Common myeloid progenitor, CD34-positive (primary cell): ENCODE measurements at regions not wholly inside any gene's neighbourhood (a gene's known extent, or its start where the extent isn't known, plus 50 kb on each side); places are given as distances from the start of the nearest gene placed in this dataset.

Experiments
- CTCF ChIA-PET: fragments of 350-600 bp; sonication (Branson Sonifier 250); formaldehyde crosslinking; loops from one replicate; lab custom pipeline; 2021; ENCODE audit warnings: antibody characterized with exemption; lab: Charles Lee
- POLR2A ChIA-PET: fragments of 350-600 bp; sonication (Branson Sonifier 250); formaldehyde crosslinking; loops from one replicate; lab custom pipeline; 2021; ENCODE audit warnings: antibody characterized with exemption; lab: Charles Lee
- DNase-seq, 3 donors: peaks; one replicate each; pipeline versions ENCODE4 v3.0.0 to v3.0.0-alpha.2; 2013
- H3K27ac ChIP-seq, 2 experiments: 1 replicate in 1 of 2; 2 replicates in 1 of 2; pipeline ENCODE4 v1.7.0; 2013; ENCODE audit warnings: inconsistent platforms in 2 of 2, low read length in 2 of 2, mild to moderate bottlenecking in 2 of 2, low read depth in 1 of 2, moderate library complexity in 1 of 2; ENCODE audit not compliant: severe bottlenecking in 2 of 2, insufficient read depth in 1 of 2, poor library complexity in 1 of 2
- H3K27me3 ChIP-seq, 5 experiments: replicated peaks in 2 of 5; 1 replicate in 3 of 5; 2 replicates in 2 of 5; pipeline versions ENCODE4 v1.6.1 to v1.7.0; 2013; ENCODE audit warnings: low read length in 4 of 5, mild to moderate bottlenecking in 2 of 5, moderate library complexity in 2 of 5, inconsistent platforms in 1 of 5; ENCODE audit not compliant: insufficient read depth in 5 of 5, control insufficient read depth in 4 of 5
- H3K36me3 ChIP-seq, 4 experiments: 1 replicate in 2 of 4; 2 replicates in 2 of 4; pipeline versions ENCODE4 v1.6.1 to v1.7.0; 2013; ENCODE audit warnings: low read length in 3 of 4, control low read depth in 1 of 4, mild to moderate bottlenecking in 1 of 4; ENCODE audit not compliant: control insufficient read depth in 4 of 4, insufficient read depth in 4 of 4
- H3K4me1 ChIP-seq, 4 experiments: 1 replicate in 3 of 4; 2 replicates in 1 of 4; pipeline versions ENCODE4 v1.6.1 to v1.7.1; 2013; ENCODE audit warnings: low read length in 3 of 4, mild to moderate bottlenecking in 3 of 4, control low read depth in 1 of 4, inconsistent platforms in 1 of 4, moderate library complexity in 1 of 4; ENCODE audit not compliant: control insufficient read depth in 4 of 4, insufficient read depth in 4 of 4; ENCODE audit errors: control extremely low read depth in 1 of 4
- H3K4me3 ChIP-seq, 7 experiments: 1 replicate in 4 of 7; 2 replicates in 3 of 7; pipeline versions ENCODE4 v1.5.1 to v1.7.0; 2013; ENCODE audit warnings: mild to moderate bottlenecking in 7 of 7, low read length in 6 of 7, moderate library complexity in 6 of 7, inconsistent platforms in 2 of 7, low read depth in 2 of 7, control low read depth in 1 of 7; ENCODE audit not compliant: insufficient read depth in 4 of 7, control insufficient read depth in 1 of 7; ENCODE audit errors: extremely low read depth in 1 of 7
- H3K9me3 ChIP-seq, 5 experiments: 1 replicate in 4 of 5; 2 replicates in 1 of 5; pipeline versions ENCODE4 v1.6.1 to v1.7.1; 2013; ENCODE audit warnings: low read length in 4 of 5, mild to moderate bottlenecking in 2 of 5, inconsistent platforms in 1 of 5, low read depth in 1 of 5, moderate library complexity in 1 of 5; ENCODE audit not compliant: control insufficient read depth in 4 of 5, insufficient read depth in 2 of 5; ENCODE audit errors: control extremely low read depth in 1 of 5
- WGBS: methylation state at CpG from one replicate; pipeline ENCODE4 v1.1.5; 2013; ENCODE audit not compliant: insufficient coverage; 5-methylcytosine and 5-hydroxymethylcytosine counted together

GRCh38 chr12:85693093-85693665 lies 143.0 kb downstream of the RASSF9 start:
- DNase-seq, result peak in 2 of 3 donors; percentile 7 to 18
- no peak overlapping the region for H3K27ac ChIP-seq
- POLR2A ChIA-PET, result no interaction called here
- H3K36me3 ChIP-seq, result no peaks in the 10 kb centered on the region
- WGBS, result 100% methylated on average over 2 of the region's 3 CpGs
- no peaks in the 10 kb centered on the region for H3K27me3 ChIP-seq
- no peaks in the 10 kb centered on the region for H3K9me3 ChIP-seq
- no peaks in the 10 kb centered on the region for H3K4me1 ChIP-seq
- no peak overlapping the region for H3K4me3 ChIP-seq
- CTCF ChIA-PET, result no interaction called here

GRCh38 chr12:85695097-85695715 lies 141.0 kb downstream of the RASSF9 start:
- no peaks in the 10 kb centered on the region for H3K36me3 ChIP-seq
- no peak for DNase-seq
- POLR2A ChIA-PET, result no interaction called here
- H3K4me3 ChIP-seq, result no peak overlapping the region
- CTCF ChIA-PET, result no interaction called here
- H3K4me1 ChIP-seq, result no peaks in the 10 kb centered on the region
- H3K9me3 ChIP-seq, result no peaks in the 10 kb centered on the region
- H3K27me3 ChIP-seq, result no peaks in the 10 kb centered on the region
- H3K27ac ChIP-seq, result no peak overlapping the region
- 94% methylated on average over 2 of the region's 4 CpGs for WGBS

GRCh38 chr12:85697003-85697402 lies 139.2 kb downstream of the RASSF9 start:
- Histone ChIP-seq H3K9me3 (no peaks in the 10 kb centered on the region), H3K36me3 (no peaks in the 10 kb centered on the region), H3K27me3 (no peaks in the 10 kb centered on the region), H3K4me1 (no peaks in the 10 kb centered on the region), H3K4me3 (no peak overlapping the region), H3K27ac (no peak overlapping the region)
- no peak for DNase-seq
- WGBS, result 100% methylated on average over 1 of the region's 2 CpGs
- ChIA-PET POLR2A (no interaction called here), CTCF (interaction anchor here (1.4 to 1.5 kb wide), 2 partner anchors 15 to 229 kb away, joined by 3 to 4 read pairs; no protein-coding TSS in a partner anchor)

GRCh38 chr12:85698937-85699336 lies 137.3 kb downstream of the RASSF9 start:
- CTCF ChIA-PET, result no interaction called here

GRCh38 chr12:85708775-85709174 lies 127.4 kb downstream of the RASSF9 start:
- H3K36me3 ChIP-seq, result no peaks in the 10 kb centered on the region
- no peak overlapping the region for H3K27ac ChIP-seq
- no peaks in the 10 kb centered on the region for H3K9me3 ChIP-seq
- DNase-seq, result no peak
- no peaks in the 10 kb centered on the region for H3K4me1 ChIP-seq
- CTCF ChIA-PET, result no interaction called here
- POLR2A ChIA-PET, result no interaction called here
- H3K27me3 ChIP-seq, result no peaks in the 10 kb centered on the region
- H3K4me3 ChIP-seq, result no peak overlapping the region
- 98% methylated on average over 8 of the region's 11 CpGs for WGBS

More at GRCh38 chr12:85698937-85699336, 137.3 kb downstream of the RASSF9 start:
- H3K27me3 ChIP-seq, result no peaks in the 10 kb centered on the region
- no peak overlapping the region for H3K4me3 ChIP-seq
- no peak for DNase-seq
- WGBS, result no CpG with 5 or more reads among the region's 1 CpG
- POLR2A ChIA-PET, result no interaction called here
- no peaks in the 10 kb centered on the region for H3K36me3 ChIP-seq
- no peaks in the 10 kb centered on the region for H3K9me3 ChIP-seq
- no peaks in the 10 kb centered on the region for H3K4me1 ChIP-seq
- no peak overlapping the region for H3K27ac ChIP-seq

GRCh38 chr12:85711735-85712390 lies 124.3 kb downstream of the RASSF9 start:
- no peaks in the 10 kb centered on the region for H3K4me1 ChIP-seq
- CTCF ChIA-PET, result no interaction called here
- no peak overlapping the region for H3K4me3 ChIP-seq
- no peak overlapping the region for H3K27ac ChIP-seq
- peaks cover 0 to 6% (median 0%) of the 10 kb centered on the region in 5 experiments for H3K9me3 ChIP-seq
- H3K36me3 ChIP-seq, result no peaks in the 10 kb centered on the region
- WGBS, result 100% methylated on average over 1 of the region's 4 CpGs
- POLR2A ChIA-PET, result no interaction called here
- no peak for DNase-seq
- H3K27me3 ChIP-seq, result no peaks in the 10 kb centered on the region

- no peaks in the 10 kb centered on the region for H3K36me3 ChIP-seq
- WGBS, result 96% methylated on average over 3 of the region's 4 CpGs
- no peak overlapping the region for H3K27ac ChIP-seq
- H3K4me1 ChIP-seq, result no peaks in the 10 kb centered on the region
- CTCF ChIA-PET, result no interaction called here
- DNase-seq, result no peak
- peaks cover 0 to 9% (median 0%) of the 10 kb centered on the region in 5 experiments for H3K9me3 ChIP-seq
- no peak overlapping the region for H3K4me3 ChIP-seq
- POLR2A ChIA-PET, result no interaction called here
- H3K27me3 ChIP-seq, result no peaks in the 10 kb centered on the region
Observed at GRCh38 chr12:85713373-85713772, 122.8 kb downstream of the RASSF9 start.
